Peyer's patch (tissue), 4 donors: ENCODE measurements at regions not wholly inside any gene's neighbourhood (a gene's known extent, or its start where the extent isn't known, plus 50 kb on each side); places are given as distances from the start of the nearest gene placed in this dataset.

Experiments
- POLR2A ChIP-seq, 2 donors: fragments of 450-650 bp; IDR thresholded peaks; one replicate each; pipeline ENCODE4 v1.5.1; 2017; ENCODE audit warnings: antibody characterized with exemption in 2 of 2, mild to moderate bottlenecking in 2 of 2, moderate library complexity in 2 of 2
- TF ChIP-seq, protein P1 (sequence below), 6 experiments: fragments of 450-650 bp in 4 of 6; fragments of 200-600 bp in 2 of 6; sonication (generic) in 1 of 6; IDR thresholded peaks; one replicate each; pipeline ENCODE4 v1.5.1; 2017 to 2019; ENCODE audit warnings: antibody characterized with exemption in 6 of 6, mild to moderate bottlenecking in 3 of 6, moderate library complexity in 1 of 6

DNA sequence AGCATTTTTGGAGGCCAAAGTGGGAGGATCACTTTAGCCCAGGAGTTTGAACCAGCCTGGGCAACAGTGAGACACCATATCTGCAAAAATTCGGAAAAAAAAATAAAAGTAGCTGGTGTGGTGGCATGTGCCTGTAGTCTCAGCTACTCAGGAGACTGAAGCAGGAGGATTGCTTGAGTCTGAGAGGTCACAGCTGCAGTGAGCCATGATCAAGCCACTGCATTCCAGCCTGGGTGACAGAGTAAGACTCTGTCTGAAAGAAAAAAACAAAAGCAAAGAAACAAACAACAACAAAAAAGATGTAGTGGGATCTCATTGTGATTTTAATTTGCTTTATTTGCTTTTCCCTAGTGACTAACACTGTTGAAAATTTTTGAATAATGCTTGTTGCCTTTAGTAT is 394.7 kb upstream of the KLHL1 start:
- no peak for TF ChIP-seq POLR2A (IDR thresholded peaks at IDR 0.05)
- TF ChIP-seq, protein P1, sequence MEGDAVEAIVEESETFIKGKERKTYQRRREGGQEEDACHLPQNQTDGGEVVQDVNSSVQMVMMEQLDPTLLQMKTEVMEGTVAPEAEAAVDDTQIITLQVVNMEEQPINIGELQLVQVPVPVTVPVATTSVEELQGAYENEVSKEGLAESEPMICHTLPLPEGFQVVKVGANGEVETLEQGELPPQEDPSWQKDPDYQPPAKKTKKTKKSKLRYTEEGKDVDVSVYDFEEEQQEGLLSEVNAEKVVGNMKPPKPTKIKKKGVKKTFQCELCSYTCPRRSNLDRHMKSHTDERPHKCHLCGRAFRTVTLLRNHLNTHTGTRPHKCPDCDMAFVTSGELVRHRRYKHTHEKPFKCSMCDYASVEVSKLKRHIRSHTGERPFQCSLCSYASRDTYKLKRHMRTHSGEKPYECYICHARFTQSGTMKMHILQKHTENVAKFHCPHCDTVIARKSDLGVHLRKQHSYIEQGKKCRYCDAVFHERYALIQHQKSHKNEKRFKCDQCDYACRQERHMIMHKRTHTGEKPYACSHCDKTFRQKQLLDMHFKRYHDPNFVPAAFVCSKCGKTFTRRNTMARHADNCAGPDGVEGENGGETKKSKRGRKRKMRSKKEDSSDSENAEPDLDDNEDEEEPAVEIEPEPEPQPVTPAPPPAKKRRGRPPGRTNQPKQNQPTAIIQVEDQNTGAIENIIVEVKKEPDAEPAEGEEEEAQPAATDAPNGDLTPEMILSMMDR (IDR thresholded peaks at IDR 0.05): no peak
